Effector memory CD8-positive, alpha-beta T cell (primary cell): ENCODE measurements at regions not wholly inside any gene's neighbourhood (a gene's known extent, or its start where the extent isn't known, plus 50 kb on each side); places are given as distances from the start of the nearest gene placed in this dataset.

Source experiments
- ATAC-seq: fragments of 150-1000 bp; cut with Tn5 transposase; replicated peaks from 2 replicates; pipeline ENCODE4 v1.10.0; 2021; ENCODE audit warnings: mild to moderate bottlenecking, moderate library complexity
- DNase-seq, 3 experiments: peaks; one replicate each; pipeline ENCODE4 v3.0.0; 2021
- H3K27ac Mint-ChIP-seq, 2 donors: one replicate each; pipeline ENCODE4 v1.8.0; 2022; ENCODE audit warnings: mild to moderate bottlenecking in 2 of 2, mixed read lengths in 2 of 2, moderate library complexity in 2 of 2
- H3K27me3 Mint-ChIP-seq, 2 donors: one replicate each; pipeline ENCODE4 v1.8.0; 2022; ENCODE audit warnings: mixed read lengths in 2 of 2
- H3K36me3 Mint-ChIP-seq: one replicate; pipeline ENCODE4 v1.8.0; 2022; ENCODE audit warnings: mild to moderate bottlenecking, moderate library complexity, mixed read lengths; ENCODE audit not compliant: insufficient read depth
- H3K4me1 Mint-ChIP-seq, 2 donors: one replicate each; pipeline ENCODE4 v1.8.0; 2022; ENCODE audit warnings: low read depth in 2 of 2, mixed read lengths in 2 of 2
- H3K4me3 Mint-ChIP-seq, 2 donors: one replicate each; pipeline ENCODE4 v1.8.0; 2022; ENCODE audit warnings: mild to moderate bottlenecking in 2 of 2, mixed read lengths in 2 of 2, moderate library complexity in 2 of 2
- H3K9me3 Mint-ChIP-seq, 2 donors: one replicate each; pipeline ENCODE4 v1.8.0; 2022; ENCODE audit warnings: mixed read lengths in 2 of 2

GRCh38 chr12:19070341-19070740, 59.2 kb upstream of the PLEKHA5 start:
- Mint-ChIP-seq H3K9me3 (no peaks in the 10 kb centered on the region), H3K4me3 (no peak overlapping the region), H3K27me3 (peaks cover 12 to 19% of the 10 kb centered on the region in 2 donors), H3K27ac (peak overlapping the region in 1 of 2 donors; percentile 4), H3K36me3 (no peaks in the 10 kb centered on the region), H3K4me1 (peaks cover 0 to 2% of the 10 kb centered on the region in 2 donors)
- ATAC-seq (no peak), DNase-seq (no peak)

GRCh38 chr12:19074700-19075099, 54.8 kb upstream of the PLEKHA5 start:
- H3K27me3 Mint-ChIP-seq: peaks cover 12 to 19% of the 10 kb centered on the region in 2 donors
- no peak overlapping the region for H3K27ac Mint-ChIP-seq
- H3K4me1 Mint-ChIP-seq: peaks cover 0 to 2% of the 10 kb centered on the region in 2 donors
- no peaks in the 10 kb centered on the region for H3K9me3 Mint-ChIP-seq
- no peak overlapping the region for H3K4me3 Mint-ChIP-seq
- no peaks in the 10 kb centered on the region for H3K36me3 Mint-ChIP-seq
- DNase-seq (no peak), ATAC-seq (no peak)

- ATAC-seq: no peak
- no peak for DNase-seq
- no peak overlapping the region for H3K4me3 Mint-ChIP-seq
- H3K4me1 Mint-ChIP-seq: no peaks in the 10 kb centered on the region
- no peaks in the 10 kb centered on the region for H3K9me3 Mint-ChIP-seq
- peaks cover 2 to 18% of the 10 kb centered on the region in 2 donors for H3K27me3 Mint-ChIP-seq
- H3K27ac Mint-ChIP-seq: no peak overlapping the region
- H3K36me3 Mint-ChIP-seq: no peaks in the 10 kb centered on the region
Measured at GRCh38 chr12:19075711-19076340, 53.7 kb upstream of the PLEKHA5 start.
